K562 (cell line): ENCODE measurements at regions not wholly inside any gene's neighbourhood (a gene's known extent, or its start where the extent isn't known, plus 50 kb on each side); places are given as distances from the start of the nearest gene placed in this dataset.
A peak's percentile ranks its signal among the peaks of the same experiment; 100 is the strongest.

Experiments
- ATAC-seq: fragments of 200-7000 bp; cut with Tn5 transposase; 3 replicates; pipeline ENCODE4 v1.9.1; 2020; ENCODE audit warnings: moderate library complexity
- BruUV-seq: library from RNA; stranded (reverse); fragments of 400-500 nt; replicated peaks from 2 replicates; lab custom pipeline; 2021; lab: Mats Ljungman, UMichigan
- CTCF ChIA-PET: fragments of 300-600 bp; formaldehyde crosslinking; extraction: SDS; loops from one replicate; lab custom pipeline; 2021; ENCODE audit warnings: low intra/inter-chr PET ratio; lab: Yijun Ruan, JAX
- POLR2A ChIA-PET: fragments of 300-600, 350-650 bp; sonication (Branson Sonifier 250); formaldehyde crosslinking; extraction: SDS; loops from one replicate; lab custom pipeline; 2021; ENCODE audit warnings: antibody characterized with exemption, inconsistent platforms; lab: Yijun Ruan, JAX
- DNase-seq, 4 experiments: peaks; one replicate each; pipeline versions ENCODE4 v3.0.0 to v3.0.0-alpha.2; 2011 to 2018; ENCODE audit warnings: low spot score in 3 of 4, mixed read lengths in 3 of 4; ENCODE audit errors: extremely low read depth in 1 of 4
- FAIRE-seq: peaks from 2 replicates; lab custom pipeline; 2011; peaks lifted over from hg19 to GRCh38; lab: Jason Lieb, UNC
- H2AFZ ChIP-seq: 2 replicates; pipeline ENCODE4 v1.6.0; 2011; ENCODE audit warnings: low read depth, low read length, control low read depth, inconsistent platforms
- H3K27ac ChIP-seq: fragments of 200-600 bp; 3 replicates; pipeline ENCODE4 v1.8.0; 2011; ENCODE audit warnings: low read depth, mild to moderate bottlenecking, control low read depth, inconsistent platforms, low read length, moderate library complexity, mixed read lengths; ENCODE audit errors: extremely low read depth
- H3K27me3 ChIP-seq, 2 experiments: fragments of 300-600 bp in 1 of 2; 2 replicates in 1 of 2; 3 replicates in 1 of 2; pipeline versions ENCODE4 v1.6.0 to v1.8.0; 2011; ENCODE audit warnings: inconsistent platforms in 2 of 2, low read length in 2 of 2, mild to moderate bottlenecking in 1 of 2, mixed read lengths in 1 of 2, moderate library complexity in 1 of 2; ENCODE audit not compliant: control insufficient read depth in 2 of 2, insufficient read depth in 2 of 2
- H3K36me3 ChIP-seq: fragments of 300-600 bp; 3 replicates; pipeline ENCODE4 v1.8.0; 2011; ENCODE audit warnings: mild to moderate bottlenecking, low read length, inconsistent platforms; ENCODE audit not compliant: control insufficient read depth, insufficient read depth
- H3K4me1 ChIP-seq, 2 experiments: fragments of 200-600 bp in 1 of 2; replicated peaks in 1 of 2; 2 replicates in 1 of 2; 3 replicates in 1 of 2; pipeline versions ENCODE4 v1.5.1 to v1.8.0; 2011; ENCODE audit warnings: inconsistent platforms in 2 of 2, low read length in 2 of 2, mild to moderate bottlenecking in 1 of 2, mixed read lengths in 1 of 2, moderate library complexity in 1 of 2; ENCODE audit not compliant: control insufficient read depth in 2 of 2, insufficient read depth in 2 of 2
- H3K4me2 ChIP-seq: 2 replicates; pipeline ENCODE4 v1.6.1; 2011; ENCODE audit warnings: low read length, control low read depth, inconsistent platforms, mixed read lengths; ENCODE audit not compliant: insufficient read depth
- H3K4me3 ChIP-seq: fragments of 200-600 bp; sonication (generic), shearing (Covaris generic); 2 replicates; pipeline ENCODE4 v1.5.1; 2016; ENCODE audit warnings: control low read depth, inconsistent platforms
- H3K79me2 ChIP-seq: fragments of 200-600 bp; 3 replicates; pipeline ENCODE4 v1.8.0; 2011; ENCODE audit warnings: low read length, inconsistent platforms; ENCODE audit not compliant: control insufficient read depth, insufficient read depth
- H3K9ac ChIP-seq, 2 experiments: 2 replicates each; pipeline versions ENCODE4 v1.6.0 to v1.6.1; 2011; ENCODE audit warnings: low read depth in 2 of 2, low read length in 2 of 2, control low read depth in 1 of 2, inconsistent platforms in 1 of 2, mild to moderate bottlenecking in 1 of 2, mixed read lengths in 1 of 2; ENCODE audit not compliant: insufficient read depth in 1 of 2
- H3K9me1 ChIP-seq: one replicate; pipeline ENCODE4 v1.6.0; 2011; ENCODE audit warnings: inconsistent platforms, mild to moderate bottlenecking, low read length, moderate library complexity; ENCODE audit not compliant: control insufficient read depth, insufficient read depth
- H3K9me3 ChIP-seq: replicated peaks from 2 replicates; pipeline ENCODE4 v1.5.1; 2011; ENCODE audit warnings: low read depth, low read length, inconsistent platforms; ENCODE audit not compliant: control insufficient read depth, insufficient read depth
- H4K20me1 ChIP-seq: replicated peaks from 2 replicates; pipeline ENCODE4 v1.6.1; 2011; ENCODE audit warnings: low read length, inconsistent platforms, mixed read lengths; ENCODE audit not compliant: control insufficient read depth, insufficient read depth
- CEBPB ChIP-seq: fragments of 450-650 bp; IDR thresholded peaks from 2 replicates; pipeline ENCODE4 v1.6.1; 2016; ENCODE audit warnings: missing genetic modification characterization, missing compliant biosample characterization
- CEBPG ChIP-seq, 3 experiments: fragments of 200-800 bp in 1 of 3; sonication (Bioruptor generic) in 1 of 3; sonication (generic) in 1 of 3; formaldehyde crosslinking in 1 of 3; IDR thresholded peaks in 2 of 3; conservative IDR thresholded peaks in 1 of 3; 2 replicates each; pipeline versions ENCODE4 v1.6.1 to v1.8.0; 2016 to 2022; ENCODE audit warnings: missing compliant biosample characterization in 2 of 3, missing genetic modification characterization in 2 of 3, mild to moderate bottlenecking in 1 of 3, missing genetic modification reagents in 1 of 3
- ETV5 ChIP-seq: sonication (generic); formaldehyde crosslinking; IDR thresholded peaks from 2 replicates; pipeline ENCODE4 v1.4.0; 2020; ENCODE audit warnings: low read depth, mild to moderate bottlenecking, missing genetic modification reagents
- GTF2A2 ChIP-seq: IDR thresholded peaks from 2 replicates; pipeline ENCODE4 v1.6.1; 2016; ENCODE audit warnings: mild to moderate bottlenecking, missing genetic modification characterization, missing compliant biosample characterization
- KDM5B ChIP-seq: fragments of 200-600 bp; sonication (generic); IDR thresholded peaks from 2 replicates; pipeline ENCODE4 v1.6.1; 2012; ENCODE audit warnings: low read depth, mild to moderate bottlenecking, moderate library complexity, low read length, control low read depth, inconsistent platforms; ENCODE audit not compliant: insufficient replicate concordance
- RFX5 ChIP-seq: IDR thresholded peaks from 2 replicates; pipeline ENCODE4 v1.6.1; 2011; ENCODE audit warnings: low read depth, mild to moderate bottlenecking, improper control_type of control experiment, low read length
- RFX7 ChIP-seq: fragments of 250-450 bp; sonication (Bioruptor Pico); IDR thresholded peaks from 2 replicates; pipeline ENCODE4 v1.5.1; 2021; ENCODE audit warnings: mild to moderate bottlenecking
- STAT5A ChIP-seq: IDR thresholded peaks from 2 replicates; pipeline ENCODE4 v1.6.1; 2012; ENCODE audit warnings: low read length, inconsistent platforms, borderline replicate concordance
- TFAM ChIP-seq: fragments of 250-450 bp; sonication (Bioruptor Pico); conservative IDR thresholded peaks from 2 replicates; pipeline ENCODE4 v1.5.0; 2021; ENCODE audit warnings: mild to moderate bottlenecking, moderate library complexity
- TRIM28 ChIP-seq: fragments of 450-650 bp; IDR thresholded peaks from 2 replicates; pipeline ENCODE4 v1.6.1; 2017
- XRCC3 ChIP-seq: fragments of 450-650 bp; IDR thresholded peaks from 2 replicates; pipeline ENCODE4 v1.6.1; 2017; ENCODE audit warnings: mild to moderate bottlenecking, moderate library complexity
- ZNF121 ChIP-seq: sonication (generic); formaldehyde crosslinking; conservative IDR thresholded peaks from 2 replicates; pipeline ENCODE4 v1.8.0; 2022; ENCODE audit warnings: missing genetic modification reagents
- WGBS: fragments of 100-300 bp; shearing (Covaris generic); methylation state at CpG from one replicate; pipeline ENCODE4 v1.1.6; 2016; ENCODE audit warnings: low coverage, mixed read lengths; ENCODE audit not compliant: insufficient coverage; ENCODE audit errors: missing lambda C conversion rate; 5-methylcytosine and 5-hydroxymethylcytosine counted together
- in situ Hi-C: fragments of 300-500 bp; cut with MboI; formaldehyde crosslinking; loops from 4 replicates; pipeline ENCODE4 v1.15.0; 2018; ENCODE audit warnings: inconsistent platforms, mixed read lengths
- intact Hi-C: fragments of 100-400 bp; cut with micrococcal nuclease; formaldehyde crosslinking; loops from 2 replicates; pipeline ENCODE4 v1.14.2; 2022

GRCh38 chr4:104966349-104967033, 180.2 kb upstream of the TET2 start:
- POLR2A ChIA-PET, result no interaction called here
- FAIRE-seq, result no peak

GRCh38 chr4:104967034-104967401, 179.7 kb upstream of the TET2 start:
- H2AFZ ChIP-seq, result no peak overlapping the region
- H3K36me3 ChIP-seq, result no peaks in the 10 kb centered on the region
- ATAC-seq (no peak), DNase-seq (no peak), FAIRE-seq (no peak)
- no peak overlapping the region for H3K9ac ChIP-seq
- H3K4me2 ChIP-seq, result no peak overlapping the region
- in situ Hi-C loops, result no loop called here
- ChIA-PET POLR2A (no interaction called here), CTCF (no interaction called here)
- no peaks in the 10 kb centered on the region for H3K4me1 ChIP-seq
- TF ChIP-seq GTF2A2 (tag) (no peak), KDM5B (no peak), STAT5A (no peak), RFX5 (no peak), CEBPB (tag) (no peak), XRCC3 (no peak), ZNF121 (CRISPR knock-in tag) (no peak), RFX7 (CRISPR knock-in tag) (no peak), ETV5 (CRISPR knock-in tag) (no peak), TFAM (CRISPR knock-in tag) (no peak)
- BruUV-seq, result no TSS peak
- H3K9me1 ChIP-seq, result no peaks in the 10 kb centered on the region
- no peaks in the 10 kb centered on the region for H4K20me1 ChIP-seq
- H3K4me3 ChIP-seq, result no peak overlapping the region
- intact Hi-C loops, result no loop called here
- no peak overlapping the region for H3K27ac ChIP-seq
- 0% methylated on average over 3 of the region's 3 CpGs for WGBS
- H3K9me3 ChIP-seq, result no peaks in the 10 kb centered on the region
- no peaks in the 10 kb centered on the region for H3K27me3 ChIP-seq
- H3K79me2 ChIP-seq, result no peaks in the 10 kb centered on the region

More at GRCh38 chr4:104966349-104967033, 180.2 kb upstream of the TET2 start:
- in situ Hi-C loops, result no loop called here
- H3K9me3 ChIP-seq, result no peaks in the 10 kb centered on the region
- H3K27ac ChIP-seq, result no peak overlapping the region
- H4K20me1 ChIP-seq, result no peaks in the 10 kb centered on the region
- H3K4me2 ChIP-seq, result no peak overlapping the region
- DNase-seq, result no peak
- H3K4me3 ChIP-seq, result no peak overlapping the region
- ATAC-seq, result no peak
- intact Hi-C loops, result no loop called here
- BruUV-seq, result no TSS peak
- 4% methylated on average over 3 of the region's 3 CpGs for WGBS
- H3K36me3 ChIP-seq, result no peaks in the 10 kb centered on the region
- no peaks in the 10 kb centered on the region for H3K79me2 ChIP-seq
- TF ChIP-seq CEBPG (CRISPR knock-in tag; IDR thresholded peaks at IDR 0.05), result peak; percentile 22; the same call in 1 of the 2 replicates
- TF ChIP-seq CEBPG (tag; conservative IDR thresholded peaks at IDR 0.05 in 1 of 2, IDR thresholded peaks at IDR 0.05 in 1 of 2), result peak in 1 of 2 experiments; percentile 54; a peak in 1 of 4 replicates
- no peak for TF ChIP-seq TRIM28
- H2AFZ ChIP-seq, result no peak overlapping the region
- no peaks in the 10 kb centered on the region for H3K4me1 ChIP-seq
- H3K9me1 ChIP-seq, result no peaks in the 10 kb centered on the region
- H3K9ac ChIP-seq, result no peak overlapping the region
- no peaks in the 10 kb centered on the region for H3K27me3 ChIP-seq
- CTCF ChIA-PET, result no interaction called here
